Liver (tissue), 1 donor: ENCODE measurements at regions not wholly inside any gene's neighbourhood (a gene's known extent, or its start where the extent isn't known, plus 50 kb on each side); places are given as distances from the start of the nearest gene placed in this dataset.

Experiments used
- ATF3 ChIP-seq: IDR thresholded peaks from 2 replicates; pipeline ENCODE4 v1.6.1; 2016; ENCODE audit warnings: antibody characterized with exemption
- HNF4G ChIP-seq: IDR thresholded peaks from 2 replicates; pipeline ENCODE4 v1.6.1; 2016; ENCODE audit warnings: antibody characterized with exemption
- donor health status: healthy.

- TF ChIP-seq HNF4G (no peak), ATF3 (no peak)
These were observed 105.5 kb upstream of the CDH12 start for GRCh38 chr5:22958462-22959262.
